Astrocyte of the cerebellum (primary cell): ENCODE measurements at regions not wholly inside any gene's neighbourhood (a gene's known extent, or its start where the extent isn't known, plus 50 kb on each side); places are given as distances from the start of the nearest gene placed in this dataset.

Source experiments
- DNase-seq: peaks from one replicate; pipeline ENCODE4 v3.0.0-alpha.2; 2011; ENCODE audit warnings: low read depth
- H3K4me3 ChIP-seq: 2 replicates; pipeline ENCODE4 v1.5.1; 2011; ENCODE audit warnings: mild to moderate bottlenecking, low read depth, low read length, moderate library complexity
- in situ Hi-C: cut with HindIII; loops from 2 replicates; pipeline ENCODE4 v1.10.0; 2017; ENCODE audit warnings: low sequenced_read_pairs
- TF ChIP-seq, protein P1 (sequence below): IDR thresholded peaks from 2 replicates; pipeline ENCODE4 v1.5.1; 2012; ENCODE audit warnings: low read length, low read depth, moderate library complexity, mild to moderate bottlenecking; ENCODE audit errors: missing control alignments

DNA sequence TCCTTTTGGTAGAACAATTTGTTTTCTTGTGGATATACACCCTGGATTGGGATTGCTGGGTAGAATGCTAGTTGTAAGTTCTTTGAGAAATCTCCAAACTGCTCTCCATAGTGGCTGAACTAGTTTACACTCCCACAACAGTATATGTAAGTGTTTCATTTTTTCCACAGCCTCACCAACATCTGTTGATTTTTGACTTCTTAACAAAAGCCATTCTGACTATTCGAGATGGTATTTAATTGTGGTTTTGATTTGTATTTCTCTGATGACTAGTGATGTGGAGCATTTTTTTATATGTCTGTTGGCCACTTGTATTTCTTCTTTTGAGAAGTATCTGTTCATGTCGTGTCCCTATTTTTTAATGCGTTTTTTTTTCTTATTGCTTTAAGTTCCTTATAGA, 444.1 kb downstream of the CBLN4 start:
- no peak overlapping the region for H3K4me3 ChIP-seq
- in situ Hi-C loops: no loop called here
- TF ChIP-seq, protein P1, sequence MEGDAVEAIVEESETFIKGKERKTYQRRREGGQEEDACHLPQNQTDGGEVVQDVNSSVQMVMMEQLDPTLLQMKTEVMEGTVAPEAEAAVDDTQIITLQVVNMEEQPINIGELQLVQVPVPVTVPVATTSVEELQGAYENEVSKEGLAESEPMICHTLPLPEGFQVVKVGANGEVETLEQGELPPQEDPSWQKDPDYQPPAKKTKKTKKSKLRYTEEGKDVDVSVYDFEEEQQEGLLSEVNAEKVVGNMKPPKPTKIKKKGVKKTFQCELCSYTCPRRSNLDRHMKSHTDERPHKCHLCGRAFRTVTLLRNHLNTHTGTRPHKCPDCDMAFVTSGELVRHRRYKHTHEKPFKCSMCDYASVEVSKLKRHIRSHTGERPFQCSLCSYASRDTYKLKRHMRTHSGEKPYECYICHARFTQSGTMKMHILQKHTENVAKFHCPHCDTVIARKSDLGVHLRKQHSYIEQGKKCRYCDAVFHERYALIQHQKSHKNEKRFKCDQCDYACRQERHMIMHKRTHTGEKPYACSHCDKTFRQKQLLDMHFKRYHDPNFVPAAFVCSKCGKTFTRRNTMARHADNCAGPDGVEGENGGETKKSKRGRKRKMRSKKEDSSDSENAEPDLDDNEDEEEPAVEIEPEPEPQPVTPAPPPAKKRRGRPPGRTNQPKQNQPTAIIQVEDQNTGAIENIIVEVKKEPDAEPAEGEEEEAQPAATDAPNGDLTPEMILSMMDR: no peak
- DNase-seq: no peak

DNA sequence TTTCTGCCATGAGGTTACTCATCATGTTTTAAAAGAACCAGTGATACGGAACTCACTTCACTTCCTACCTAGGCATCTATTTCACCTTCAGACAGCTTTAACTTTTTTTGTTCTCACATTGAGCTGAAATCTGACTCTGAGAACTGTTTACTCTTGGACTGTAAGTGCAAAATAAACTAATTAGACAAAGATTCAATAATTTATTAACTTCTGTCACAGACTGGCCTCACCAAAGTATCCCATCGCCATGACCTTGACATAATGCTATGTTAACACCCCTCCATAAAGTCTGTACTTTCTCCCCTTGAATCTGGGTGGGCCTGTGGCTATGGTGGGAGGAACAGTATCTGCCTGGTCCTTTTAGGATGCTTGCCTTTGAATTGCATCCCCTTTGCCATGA, 448.1 kb downstream of the CBLN4 start:
- TF ChIP-seq, protein P1: no peak
- in situ Hi-C loops: no loop called here
- no peak overlapping the region for H3K4me3 ChIP-seq
- DNase-seq: no peak

DNA sequence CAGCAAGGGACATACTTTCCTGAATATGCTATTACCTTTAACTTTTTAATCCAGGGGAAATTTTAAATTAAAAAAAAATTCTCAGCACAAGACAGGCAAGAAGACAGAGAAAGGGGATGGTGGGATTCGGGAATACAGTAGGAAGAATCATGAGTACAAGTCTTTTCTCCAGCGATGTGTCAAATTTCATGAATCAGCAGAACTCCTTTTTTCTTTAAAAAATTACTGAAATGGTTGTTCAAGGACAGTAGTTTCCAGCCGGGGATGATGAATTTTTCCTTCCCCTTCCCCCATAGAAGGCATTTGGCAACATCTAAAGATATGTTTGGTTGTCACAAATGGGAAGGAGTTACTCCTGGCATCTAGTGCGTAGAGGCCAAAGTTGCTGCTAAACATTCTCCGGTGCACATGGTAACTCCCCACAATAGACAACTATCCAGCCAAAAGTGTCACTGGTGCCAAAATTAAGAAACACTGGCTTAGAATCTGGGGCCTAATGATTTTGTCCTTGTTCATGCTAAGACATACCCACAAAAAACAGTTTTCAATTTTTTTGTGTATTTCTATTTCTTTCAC, 450.2 kb downstream of the CBLN4 start:
- TF ChIP-seq, protein P1: no peak
- H3K4me3 ChIP-seq: no peak overlapping the region
- in situ Hi-C loops: no loop called here

DNA sequence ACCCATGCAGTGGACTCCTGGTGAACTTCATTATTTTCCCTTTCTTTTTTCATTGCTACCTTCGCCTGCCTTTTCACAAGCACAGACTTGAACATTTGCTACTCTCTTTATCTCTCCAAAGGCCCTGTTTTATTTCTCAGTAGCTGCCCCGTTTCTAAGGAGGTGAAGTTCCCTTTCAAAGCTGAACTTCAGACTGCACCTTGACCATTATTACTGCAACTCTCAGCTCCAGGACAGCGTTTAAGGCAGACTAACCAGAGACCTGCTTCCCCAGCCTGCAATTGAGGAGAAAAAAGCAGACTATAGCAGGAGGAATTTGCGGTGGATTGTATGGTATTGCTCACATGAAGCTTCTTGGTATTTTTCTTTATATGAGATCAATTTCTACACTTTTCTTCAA, 460.7 kb downstream of the CBLN4 start:
- no peak for DNase-seq
- H3K4me3 ChIP-seq: no peak overlapping the region
- TF ChIP-seq, protein P1: no peak
- in situ Hi-C loops: no loop called here

More for the DNA sequence above, 450.2 kb downstream of the CBLN4 start:
- no peak for DNase-seq

DNA sequence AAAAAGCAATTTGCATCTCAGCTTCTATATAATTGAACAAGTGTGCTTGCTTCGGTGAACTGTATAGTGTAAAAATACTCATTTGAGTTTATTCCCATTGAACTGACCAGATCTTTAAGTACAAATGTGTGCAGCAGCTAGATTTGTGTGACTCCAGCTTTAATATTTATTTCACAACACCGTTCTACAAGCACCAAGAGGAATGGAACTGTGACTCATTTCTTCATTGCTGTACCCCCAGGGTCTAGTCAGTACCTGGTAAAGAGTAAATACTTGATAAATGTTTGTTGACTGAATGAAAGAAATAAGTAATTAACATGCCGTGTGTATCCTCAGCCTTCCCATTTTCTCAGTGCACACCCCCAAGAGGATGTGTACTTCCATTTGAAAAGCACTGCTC, 464.8 kb downstream of the CBLN4 start:
- DNase-seq: no peak
- in situ Hi-C loops: no loop called here
- H3K4me3 ChIP-seq: no peak overlapping the region
- TF ChIP-seq, protein P1: no peak

DNA sequence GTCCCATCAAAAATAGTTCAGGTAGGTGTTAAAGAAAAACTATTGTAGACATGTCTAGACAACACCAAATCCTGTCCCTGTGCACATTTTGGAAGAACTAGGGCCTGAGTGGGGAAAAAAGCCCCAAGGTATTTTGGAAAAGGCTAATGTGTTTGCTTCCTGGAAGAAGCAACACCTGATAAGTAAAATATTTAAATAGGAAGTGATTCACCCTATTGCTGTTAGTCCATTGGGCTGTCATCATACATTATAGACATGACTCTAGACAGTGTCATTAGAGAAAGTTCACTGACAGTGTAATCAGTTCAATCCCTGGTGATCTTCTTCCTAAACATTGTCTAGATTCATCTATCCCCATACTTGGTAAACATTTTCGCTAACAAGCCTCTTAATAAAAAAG, 465.3 kb downstream of the CBLN4 start:
- in situ Hi-C loops: no loop called here
- TF ChIP-seq, protein P1: no peak
- DNase-seq: no peak
- H3K4me3 ChIP-seq: no peak overlapping the region
